HG02571 (cell line): ENCODE measurements at regions not wholly inside any gene's neighbourhood (a gene's known extent, or its start where the extent isn't known, plus 50 kb on each side); places are given as distances from the start of the nearest gene placed in this dataset.

Experiments used
- ATAC-seq: cut with Tn5 transposase; IDR thresholded peaks from one replicate; pipeline ENCODE4 v1.9.1; 2021; ENCODE audit warnings: mild to moderate bottlenecking, moderate library complexity; ENCODE audit not compliant: unreplicated experiment

- ATAC-seq: no peak
Measured at GRCh38 chr18:24995755-24996154, 356.2 kb downstream of the ZNF521 start.

GRCh38 chr18:24999650-25000267 lies 352.2 kb downstream of the ZNF521 start:
- no peak for ATAC-seq

GRCh38 chr18:25001803-25002202 lies 350.2 kb downstream of the ZNF521 start:
- ATAC-seq: no peak

GRCh38 chr18:25005541-25006403 lies 346.2 kb downstream of the ZNF521 start:
- ATAC-seq: no peak

- ATAC-seq: no peak
Measured at GRCh38 chr18:25010623-25011374, 341.2 kb downstream of the ZNF521 start.
